H1 (cell line): ENCODE measurements at regions not wholly inside any gene's neighbourhood (a gene's known extent, or its start where the extent isn't known, plus 50 kb on each side); places are given as distances from the start of the nearest gene placed in this dataset. TPM values are rescaled to one million over a fixed set of nuclear protein-coding genes. Genes with fewer than 3 reads are reported as not detected.
A peak's percentile ranks its signal among the peaks of the same experiment; 100 is the strongest.

ENCODE experiments used
- microRNA counts: library from miRNA; unstranded; fragments of <30 nt; microRNA quantifications from one replicate; lab custom pipeline; 2015
- microRNA-seq, 2 experiments: library from miRNA; unstranded; fragments of <30 nt; microRNA quantifications; one replicate each; pipeline versions ENCODE4 to v1.2.0, GENCODE V29; 2016 to 2020; ENCODE audit warnings: borderline microRNAs expressed in 2 of 2, borderline number of aligned reads in 2 of 2, borderline replicate concordance in 1 of 2
- small RNA-seq: library from polyadenylated mRNA; stranded (forward); fragments of <200 nt; extraction: miRNeasy Mini kit (QIAGEN cat#:217004); gene quantifications from one replicate; pipeline ENCODE3, GENCODE V24; 2013; ENCODE audit not compliant: insufficient read depth

MicroRNAs in the stretch of these regions (microRNA counts, 767-probe panel; counts per million panel counts)
- 7,851 counts per million, percentile 97 among the panel's probes with 10 or more counts for microRNA hsa-miR-221-3p (lab: Ali Mortazavi, UCI)
- 7,128 counts per million, percentile 96 among the panel's probes with 10 or more counts for microRNA hsa-miR-222-3p (lab: Ali Mortazavi, UCI)

Small RNAs in the stretch of these regions (microRNA-seq; reads per million reads assigned to microRNA genes)
- gene MIR221 (760 to 1,356 reads per million in 2 experiments), gene MIR222 (568 to 647 reads per million in 2 experiments)

Small RNAs in the stretch of these regions (small RNA-seq; reads per million reads assigned to genes)
- 8,935 reads per million, percentile 100 among the genes with 10 or more reads in this experiment for gene MIR221
- 27,466 reads per million, percentile 100 among the genes with 10 or more reads in this experiment for gene MIR222
- not detected for gene RF00017
- not detected for gene RF00591
